ENCODE measurements at regions not wholly inside any gene's neighbourhood (a gene's known extent, or its start where the extent isn't known, plus 50 kb on each side); places are given as distances from the start of the nearest gene placed in this dataset.

DNA sequence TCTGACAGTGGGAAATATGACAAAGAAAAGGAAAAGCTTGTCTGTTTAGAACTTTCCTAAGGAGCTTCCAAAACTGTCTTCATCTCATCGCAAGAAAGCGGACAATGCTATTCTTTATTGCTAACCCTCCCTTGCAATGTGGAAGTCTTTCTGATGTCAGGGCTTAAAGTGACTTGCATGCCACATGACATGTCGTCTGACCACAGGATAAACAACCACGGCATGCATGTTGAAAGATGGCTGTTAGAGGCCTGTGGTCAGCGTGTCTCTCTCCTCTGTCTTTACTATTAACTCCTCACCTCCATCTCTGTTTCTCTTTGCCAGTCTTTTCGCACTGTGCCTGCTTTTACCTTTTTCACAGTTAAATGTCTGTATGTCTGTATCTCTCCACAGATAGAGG is 389.8 kb downstream of the LNPK start (continued):
- TF ChIP-seq, protein P1, sequence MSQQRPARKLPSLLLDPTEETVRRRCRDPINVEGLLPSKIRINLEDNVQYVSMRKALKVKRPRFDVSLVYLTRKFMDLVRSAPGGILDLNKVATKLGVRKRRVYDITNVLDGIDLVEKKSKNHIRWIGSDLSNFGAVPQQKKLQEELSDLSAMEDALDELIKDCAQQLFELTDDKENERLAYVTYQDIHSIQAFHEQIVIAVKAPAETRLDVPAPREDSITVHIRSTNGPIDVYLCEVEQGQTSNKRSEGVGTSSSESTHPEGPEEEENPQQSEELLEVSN (IDR thresholded peaks at IDR 0.05), result no peak
- TF ChIP-seq CEBPB (IDR thresholded peaks at IDR 0.05; ENCODE audit: low read depth, low read length), result no peak

Measured in H1 (cell line).